Loucy (cell line): ENCODE measurements at regions not wholly inside any gene's neighbourhood (a gene's known extent, or its start where the extent isn't known, plus 50 kb on each side); places are given as distances from the start of the nearest gene placed in this dataset.
"Not testable (repeated sequence)": the region's sequence is repeated elsewhere in the genome, so short reads cannot be mapped to it uniquely, and the experiment has no call there.

Experiments
- H2AFZ ChIP-seq: fragments of 200-600 bp; sonication (generic); 2 replicates; pipeline ENCODE4 v1.6.0; 2016; ENCODE audit warnings: antibody characterized with exemption, mild to moderate bottlenecking, low read length, moderate library complexity
- H3F3A ChIP-seq: fragments of 200-600 bp; 2 replicates; pipeline ENCODE4 v1.6.0; 2016; ENCODE audit warnings: antibody characterized with exemption, low read depth, mild to moderate bottlenecking
- H3K27me3 ChIP-seq: fragments of 200-600 bp; sonication (generic); 2 replicates; pipeline ENCODE4 v1.6.1; 2014; ENCODE audit warnings: low read length, mild to moderate bottlenecking; ENCODE audit not compliant: insufficient read depth, poor library complexity, severe bottlenecking
- H3K36me3 ChIP-seq: fragments of 200-600 bp; sonication (generic); 2 replicates; pipeline ENCODE4 v1.6.1; 2016; ENCODE audit warnings: low read length; ENCODE audit not compliant: insufficient read depth
- H3K4me1 ChIP-seq: fragments of 200-600 bp; sonication (generic); 2 replicates; pipeline ENCODE4 v1.5.1; 2014; ENCODE audit warnings: low read length, mild to moderate bottlenecking; ENCODE audit not compliant: insufficient read depth, poor library complexity, severe bottlenecking
- H3K4me2 ChIP-seq: fragments of 200-600 bp; sonication (generic); 2 replicates; pipeline ENCODE4 v1.6.0; 2014; ENCODE audit warnings: antibody characterized with exemption, low read length, low read depth, mild to moderate bottlenecking; ENCODE audit not compliant: poor library complexity, severe bottlenecking
- H3K4me3 ChIP-seq: fragments of 200-600 bp; sonication (generic); 2 replicates; pipeline ENCODE4 v1.5.1; 2014; ENCODE audit warnings: low read length, mild to moderate bottlenecking, mixed read lengths; ENCODE audit not compliant: poor library complexity, severe bottlenecking
- H3K79me2 ChIP-seq: fragments of 200-600 bp; sonication (generic); 2 replicates; pipeline ENCODE4 v1.6.1; 2014; ENCODE audit warnings: low read length; ENCODE audit not compliant: insufficient read depth
- H3K9ac ChIP-seq: fragments of 200-600 bp; sonication (generic); 2 replicates; pipeline ENCODE4 v1.6.0; 2014; ENCODE audit warnings: mild to moderate bottlenecking, low read depth, low read length, moderate library complexity; ENCODE audit not compliant: poor library complexity, severe bottlenecking
- H3K9me2 ChIP-seq: fragments of 200-600 bp; sonication (generic); replicated peaks from 2 replicates; pipeline ENCODE4 v1.6.1; 2016; ENCODE audit warnings: low read depth, low read length, mixed read lengths
- H3K9me3 ChIP-seq: fragments of 200-600 bp; sonication (generic); 2 replicates; pipeline ENCODE4 v1.6.1; 2014; ENCODE audit warnings: mild to moderate bottlenecking, antibody characterized with exemption, low read length, low read depth; ENCODE audit not compliant: insufficient read depth
- H4K20me1 ChIP-seq: fragments of 200-600 bp; sonication (generic); 2 replicates; pipeline ENCODE4 v1.6.0; 2014; ENCODE audit warnings: antibody characterized with exemption, low read length, mild to moderate bottlenecking; ENCODE audit not compliant: insufficient read depth, poor library complexity, severe bottlenecking
- CTCF ChIP-seq: fragments of 200-600 bp; sonication (generic); conservative IDR thresholded peaks from 2 replicates; pipeline ENCODE4 v1.5.1; 2014; ENCODE audit warnings: mild to moderate bottlenecking, antibody characterized with exemption, low read length
- EZH2phosphoT487 ChIP-seq: fragments of 200-600 bp; IDR thresholded peaks from 2 replicates; pipeline ENCODE4 v1.6.1; 2018; ENCODE audit warnings: antibody characterized with exemption, mild to moderate bottlenecking, moderate library complexity, borderline replicate concordance

- no peak overlapping the region for H3K4me3 ChIP-seq
- H2AFZ ChIP-seq: no peak overlapping the region
- TF ChIP-seq CTCF (no peak), EZH2phosphoT487 (no peak)
These were observed 1278.7 kb downstream of the CDH12 start for GRCh38 chr5:21574438-21574837.

GRCh38 chr5:21573416-21574314, 1279.5 kb downstream of the CDH12 start:
- H3K9me3 ChIP-seq: no peaks in the 10 kb centered on the region
- no peak overlapping the region for H3K4me2 ChIP-seq
- no peak for TF ChIP-seq CTCF
- no peak for TF ChIP-seq EZH2phosphoT487

More at GRCh38 chr5:21574438-21574837, 1278.7 kb downstream of the CDH12 start:
- no peaks in the 10 kb centered on the region for H3K9me2 ChIP-seq
- H3K4me1 ChIP-seq: no peaks in the 10 kb centered on the region
- no peaks in the 10 kb centered on the region for H3K9me3 ChIP-seq
- no peak overlapping the region for H3K9ac ChIP-seq
- no peak overlapping the region for H3K4me2 ChIP-seq
- H4K20me1 ChIP-seq: no peaks in the 10 kb centered on the region
- no peaks in the 10 kb centered on the region for H3F3A ChIP-seq
- no peaks in the 10 kb centered on the region for H3K79me2 ChIP-seq
- H3K27me3 ChIP-seq: no peaks in the 10 kb centered on the region
- H3K36me3 ChIP-seq: no peaks in the 10 kb centered on the region

GRCh38 chr5:21571196-21571595, 1281.9 kb downstream of the CDH12 start:
- H3K36me3 ChIP-seq, H3K9me3 ChIP-seq, H3K4me2 ChIP-seq, H3K9me2 ChIP-seq, H3K4me3 ChIP-seq, H4K20me1 ChIP-seq, H2AFZ ChIP-seq, H3K27me3 ChIP-seq, H3K4me1 ChIP-seq, H3K79me2 ChIP-seq, H3F3A ChIP-seq, H3K9ac ChIP-seq: not testable (repeated sequence)

More at GRCh38 chr5:21573416-21574314, 1279.5 kb downstream of the CDH12 start:
- H4K20me1 ChIP-seq: no peaks in the 10 kb centered on the region
- no peak overlapping the region for H3K9ac ChIP-seq
- H3F3A ChIP-seq: no peaks in the 10 kb centered on the region
- no peak overlapping the region for H3K4me3 ChIP-seq
- no peaks in the 10 kb centered on the region for H3K36me3 ChIP-seq
- no peaks in the 10 kb centered on the region for H3K4me1 ChIP-seq
- no peaks in the 10 kb centered on the region for H3K27me3 ChIP-seq
- no peaks in the 10 kb centered on the region for H3K79me2 ChIP-seq
- no peaks in the 10 kb centered on the region for H3K9me2 ChIP-seq
- no peak overlapping the region for H2AFZ ChIP-seq

DNA sequence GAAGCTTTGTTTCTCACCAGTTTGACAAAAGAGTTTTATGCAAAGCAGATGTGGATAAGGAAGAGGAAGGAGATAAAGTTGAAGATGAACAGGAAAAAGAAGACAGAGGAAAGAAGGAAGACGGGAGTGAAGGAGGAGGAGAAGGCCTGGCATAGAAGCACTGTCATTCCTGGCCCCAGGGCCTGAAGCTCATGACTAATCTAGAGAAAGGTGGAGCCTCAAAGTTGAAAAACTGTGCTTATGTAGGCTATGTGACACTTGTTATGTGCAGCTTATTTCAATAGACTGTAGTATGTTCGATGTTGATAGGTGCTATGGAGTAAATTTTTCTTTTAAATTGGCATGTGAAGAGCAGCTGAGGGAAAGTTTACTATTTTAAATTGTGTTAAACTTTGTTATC, 1294.0 kb downstream of the CDH12 start:
- not testable (repeated sequence) for H3K4me1 ChIP-seq, H3K79me2 ChIP-seq, H3F3A ChIP-seq, H3K9me3 ChIP-seq, H2AFZ ChIP-seq, H3K36me3 ChIP-seq, H3K9ac ChIP-seq, H3K4me2 ChIP-seq, H3K4me3 ChIP-seq, H3K9me2 ChIP-seq, H4K20me1 ChIP-seq, H3K27me3 ChIP-seq

GRCh38 chr5:21552263-21552662, 1300.9 kb downstream of the CDH12 start:
- H3K4me2 ChIP-seq, H3K4me3 ChIP-seq, H3K9me3 ChIP-seq, H3K9me2 ChIP-seq, H4K20me1 ChIP-seq, H3K36me3 ChIP-seq, H3K9ac ChIP-seq, H3K79me2 ChIP-seq, H3K4me1 ChIP-seq, H3F3A ChIP-seq, H3K27me3 ChIP-seq, H2AFZ ChIP-seq: not testable (repeated sequence)

GRCh38 chr5:21550916-21551315, 1302.2 kb downstream of the CDH12 start:
- not testable (repeated sequence) for H3F3A ChIP-seq, H3K9me2 ChIP-seq, H2AFZ ChIP-seq, H3K27me3 ChIP-seq, H3K9me3 ChIP-seq, H3K79me2 ChIP-seq, H3K36me3 ChIP-seq, H4K20me1 ChIP-seq, H3K4me1 ChIP-seq, H3K4me3 ChIP-seq, H3K9ac ChIP-seq, H3K4me2 ChIP-seq
